Fibroblast of lung (primary cell): ENCODE measurements at regions not wholly inside any gene's neighbourhood (a gene's known extent, or its start where the extent isn't known, plus 50 kb on each side); places are given as distances from the start of the nearest gene placed in this dataset.

Source experiments
- DNase-seq, 2 donors: peaks; one replicate each; pipeline versions ENCODE4 v3.0.0 to v3.0.0-alpha.2; 2010; ENCODE audit warnings: low read depth in 2 of 2
- H2AFZ ChIP-seq: 2 replicates; pipeline ENCODE4 v1.5.1; 2012; ENCODE audit warnings: low read length, control low read depth, inconsistent platforms
- H3K27ac ChIP-seq: 2 replicates; pipeline ENCODE4 v1.5.1; 2011; ENCODE audit warnings: low read length, control low read depth; ENCODE audit not compliant: insufficient read depth
- H3K27me3 ChIP-seq: 2 replicates; pipeline ENCODE4 v1.5.1; 2011; ENCODE audit warnings: mild to moderate bottlenecking, low read length; ENCODE audit not compliant: control insufficient read depth, insufficient read depth
- H3K36me3 ChIP-seq: 2 replicates; pipeline ENCODE4 v1.5.1; 2011; ENCODE audit warnings: low read length; ENCODE audit not compliant: control insufficient read depth, insufficient read depth
- H3K4me1 ChIP-seq: 2 replicates; pipeline ENCODE4 v1.5.1; 2011; ENCODE audit warnings: low read length; ENCODE audit not compliant: control insufficient read depth, insufficient read depth; ENCODE audit errors: extremely low read depth
- H3K4me2 ChIP-seq: 2 replicates; pipeline ENCODE4 v1.5.1; 2011; ENCODE audit warnings: low read length, control low read depth; ENCODE audit not compliant: insufficient read depth; ENCODE audit errors: extremely low read depth
- H3K4me3 ChIP-seq, 4 experiments: fragments of 200-600 bp in 1 of 4; sonication (generic) in 1 of 4; replicated peaks in 1 of 4; 2 replicates each; pipeline ENCODE4 v1.5.1; 2011 to 2016; ENCODE audit warnings: low read length in 4 of 4, low read depth in 3 of 4, mild to moderate bottlenecking in 3 of 4, control low read depth in 2 of 4, inconsistent platforms in 1 of 4, mixed read lengths in 1 of 4; ENCODE audit not compliant: insufficient read depth in 1 of 4; ENCODE audit errors: control extremely low read depth in 1 of 4
- H3K79me2 ChIP-seq: 2 replicates; pipeline ENCODE4 v1.5.1; 2012; ENCODE audit warnings: mild to moderate bottlenecking, low read length, inconsistent platforms; ENCODE audit not compliant: control insufficient read depth, insufficient read depth
- H3K9ac ChIP-seq: 2 replicates; pipeline ENCODE4 v1.5.1; 2011; ENCODE audit warnings: mild to moderate bottlenecking, low read length, control low read depth; ENCODE audit not compliant: insufficient read depth
- H3K9me3 ChIP-seq: 2 replicates; pipeline ENCODE4 v1.5.1; 2012; ENCODE audit warnings: low read depth, low read length; ENCODE audit not compliant: control insufficient read depth, insufficient read depth
- H4K20me1 ChIP-seq: 2 replicates; pipeline ENCODE4 v1.5.1; 2011; ENCODE audit warnings: low read length; ENCODE audit not compliant: control insufficient read depth, insufficient read depth; ENCODE audit errors: extremely low read depth
- EZH2 ChIP-seq: IDR thresholded peaks from 2 replicates; pipeline ENCODE4 v1.5.1; 2012; ENCODE audit warnings: low read length, control low read depth, mild to moderate bottlenecking; ENCODE audit errors: missing control alignments
- TF ChIP-seq, protein P1 (sequence below), 2 donors: IDR thresholded peaks in 1 of 2; conservative IDR thresholded peaks in 1 of 2; 1 replicate in 1 of 2; 2 replicates in 1 of 2; pipeline ENCODE4 v1.5.1; 2011 to 2012; ENCODE audit warnings: low read length in 2 of 2, control low read depth in 1 of 2, inconsistent platforms in 1 of 2, low read depth in 1 of 2, mild to moderate bottlenecking in 1 of 2

DNA sequence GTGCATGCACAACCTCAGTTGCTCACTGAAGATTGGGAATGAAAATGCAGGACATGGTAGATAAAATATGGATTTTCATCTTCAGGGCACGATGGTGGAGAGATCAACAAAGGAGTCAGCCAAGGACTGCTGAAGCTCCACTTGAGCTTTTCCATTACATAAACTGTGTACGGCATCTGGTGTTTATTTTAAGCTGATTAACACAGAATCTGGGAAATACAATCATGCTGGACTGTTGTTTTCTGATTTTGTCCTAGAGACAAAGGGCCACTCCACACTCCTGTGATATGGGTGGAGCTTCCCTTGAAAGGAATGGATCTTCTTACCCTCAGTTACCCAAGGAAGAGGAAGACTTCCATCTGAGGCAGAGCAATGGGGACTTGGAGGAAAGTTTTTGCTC, 120.6 kb downstream of the SAMD9 start:
- no peaks in the 10 kb centered on the region for H3K36me3 ChIP-seq
- no peaks in the 10 kb centered on the region for H3K9me3 ChIP-seq
- no peaks in the 10 kb centered on the region for H3K79me2 ChIP-seq
- H3K27ac ChIP-seq = no peak overlapping the region
- H3K4me3 ChIP-seq = no peak overlapping the region
- TF ChIP-seq EZH2 = no peak
- TF ChIP-seq, protein P1, sequence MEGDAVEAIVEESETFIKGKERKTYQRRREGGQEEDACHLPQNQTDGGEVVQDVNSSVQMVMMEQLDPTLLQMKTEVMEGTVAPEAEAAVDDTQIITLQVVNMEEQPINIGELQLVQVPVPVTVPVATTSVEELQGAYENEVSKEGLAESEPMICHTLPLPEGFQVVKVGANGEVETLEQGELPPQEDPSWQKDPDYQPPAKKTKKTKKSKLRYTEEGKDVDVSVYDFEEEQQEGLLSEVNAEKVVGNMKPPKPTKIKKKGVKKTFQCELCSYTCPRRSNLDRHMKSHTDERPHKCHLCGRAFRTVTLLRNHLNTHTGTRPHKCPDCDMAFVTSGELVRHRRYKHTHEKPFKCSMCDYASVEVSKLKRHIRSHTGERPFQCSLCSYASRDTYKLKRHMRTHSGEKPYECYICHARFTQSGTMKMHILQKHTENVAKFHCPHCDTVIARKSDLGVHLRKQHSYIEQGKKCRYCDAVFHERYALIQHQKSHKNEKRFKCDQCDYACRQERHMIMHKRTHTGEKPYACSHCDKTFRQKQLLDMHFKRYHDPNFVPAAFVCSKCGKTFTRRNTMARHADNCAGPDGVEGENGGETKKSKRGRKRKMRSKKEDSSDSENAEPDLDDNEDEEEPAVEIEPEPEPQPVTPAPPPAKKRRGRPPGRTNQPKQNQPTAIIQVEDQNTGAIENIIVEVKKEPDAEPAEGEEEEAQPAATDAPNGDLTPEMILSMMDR (conservative IDR thresholded peaks at IDR 0.05 in 1 of 2, IDR thresholded peaks at IDR 0.05 in 1 of 2; ENCODE audit: low read depth in 1 of 2, low read length in 2 of 2) = no peak
- H3K4me2 ChIP-seq = no peak overlapping the region
- no peak overlapping the region for H2AFZ ChIP-seq
- DNase-seq = no peak
- no peaks in the 10 kb centered on the region for H3K4me1 ChIP-seq
- H3K27me3 ChIP-seq = no peaks in the 10 kb centered on the region
- H4K20me1 ChIP-seq = no peaks in the 10 kb centered on the region
- no peak overlapping the region for H3K9ac ChIP-seq

DNA sequence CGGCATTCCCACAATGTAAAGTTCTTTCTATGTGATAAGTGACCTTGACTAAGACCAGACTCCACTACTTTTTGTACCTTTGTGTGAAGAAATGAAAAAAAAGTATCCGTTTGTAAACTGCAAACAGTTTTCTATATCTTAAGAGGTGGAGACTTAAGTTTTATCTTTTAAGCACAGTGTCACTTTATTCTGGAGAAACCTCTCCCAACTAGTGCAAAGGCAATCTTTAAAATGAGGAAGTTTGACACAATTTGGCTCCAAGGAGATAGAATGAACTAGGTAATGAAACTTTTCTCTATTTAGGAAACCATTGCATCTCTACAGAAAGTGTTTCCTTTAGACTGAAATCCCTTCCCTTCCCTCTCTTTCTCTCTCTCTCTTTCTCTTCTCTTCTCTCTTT, 122.9 kb downstream of the SAMD9 start:
- Histone ChIP-seq H4K20me1 (no peaks in the 10 kb centered on the region), H3K27ac (no peak overlapping the region), H3K9me3 (no peaks in the 10 kb centered on the region), H3K4me1 (no peaks in the 10 kb centered on the region), H3K4me3 (no peak overlapping the region), H3K36me3 (no peaks in the 10 kb centered on the region), H3K4me2 (no peak overlapping the region), H3K27me3 (no peaks in the 10 kb centered on the region), H2AFZ (no peak overlapping the region), H3K9ac (no peak overlapping the region), H3K79me2 (no peaks in the 10 kb centered on the region)
- no peak for DNase-seq
- TF ChIP-seq EZH2 = no peak
- TF ChIP-seq, protein P1 (conservative IDR thresholded peaks at IDR 0.05 in 1 of 2, IDR thresholded peaks at IDR 0.05 in 1 of 2; ENCODE audit: low read depth in 1 of 2, low read length in 2 of 2) = no peak

DNA sequence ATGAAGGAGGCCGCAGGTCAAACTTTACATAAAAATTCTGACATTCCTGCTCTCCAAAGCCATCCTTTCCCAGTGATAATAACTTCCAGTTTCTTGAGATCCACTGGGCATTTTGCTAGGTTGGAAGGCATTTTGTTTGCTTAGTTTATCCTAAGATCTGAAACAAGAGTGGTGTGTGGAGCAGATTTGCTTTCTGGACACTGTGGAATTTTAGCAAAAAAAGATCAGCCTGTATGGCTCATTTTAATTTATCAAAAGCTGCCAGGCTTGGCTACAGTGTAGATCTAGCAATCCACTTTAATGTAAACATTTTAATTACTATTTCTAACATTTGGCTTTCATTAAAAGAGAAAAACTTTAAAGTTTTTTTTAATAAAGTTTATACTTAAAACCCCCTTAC, 124.8 kb downstream of the SAMD9 start:
- TF ChIP-seq, protein P1 (conservative IDR thresholded peaks at IDR 0.05 in 1 of 2, IDR thresholded peaks at IDR 0.05 in 1 of 2; ENCODE audit: low read depth in 1 of 2, low read length in 2 of 2) = no peak
- no peak for TF ChIP-seq EZH2
- Histone ChIP-seq H3K36me3 (no peaks in the 10 kb centered on the region), H2AFZ (no peak overlapping the region), H3K79me2 (no peaks in the 10 kb centered on the region), H3K4me3 (no peak overlapping the region), H3K9me3 (no peaks in the 10 kb centered on the region), H3K27ac (no peak overlapping the region), H3K4me1 (no peaks in the 10 kb centered on the region), H3K27me3 (no peaks in the 10 kb centered on the region), H3K4me2 (no peak overlapping the region), H3K9ac (no peak overlapping the region), H4K20me1 (no peaks in the 10 kb centered on the region)
- no peak for DNase-seq
